Epithelial cell of proximal tubule (primary cell): ENCODE measurements at regions not wholly inside any gene's neighbourhood (a gene's known extent, or its start where the extent isn't known, plus 50 kb on each side); places are given as distances from the start of the nearest gene placed in this dataset.

Experiments used
- DNase-seq: peaks from one replicate; pipeline ENCODE4 v3.0.0-alpha.2; 2011; ENCODE audit warnings: low read depth
- H3K4me3 ChIP-seq: 2 replicates; pipeline ENCODE4 v1.5.1; 2011; ENCODE audit warnings: low read depth, mild to moderate bottlenecking, low read length
- CTCF ChIP-seq: conservative IDR thresholded peaks from 2 replicates; pipeline ENCODE4 v1.5.1; 2012; ENCODE audit warnings: low read depth, mild to moderate bottlenecking, low read length

- no peak for DNase-seq
- TF ChIP-seq CTCF: no peak
- H3K4me3 ChIP-seq: no peak overlapping the region
Measured at GRCh38 chr18:41373612-41374011, 581.4 kb upstream of the PIK3C3 start.

- no peak for TF ChIP-seq CTCF
- no peak for DNase-seq
- no peak overlapping the region for H3K4me3 ChIP-seq
Measured at GRCh38 chr18:41372046-41372665, 582.9 kb upstream of the PIK3C3 start.

- no peak for DNase-seq
- no peak overlapping the region for H3K4me3 ChIP-seq
- no peak for TF ChIP-seq CTCF
Measured at GRCh38 chr18:41371156-41372045, 583.6 kb upstream of the PIK3C3 start.

GRCh38 chr18:41370740-41371139, 584.3 kb upstream of the PIK3C3 start:
- DNase-seq: no peak
- no peak for TF ChIP-seq CTCF
- no peak overlapping the region for H3K4me3 ChIP-seq

GRCh38 chr18:41357708-41358107, 597.3 kb upstream of the PIK3C3 start:
- TF ChIP-seq CTCF: no peak
- DNase-seq: no peak
- no peak overlapping the region for H3K4me3 ChIP-seq

GRCh38 chr18:41353777-41354528, 601.1 kb upstream of the PIK3C3 start:
- no peak overlapping the region for H3K4me3 ChIP-seq
- no peak for TF ChIP-seq CTCF
- DNase-seq: no peak
